ENCODE measurements at regions not wholly inside any gene's neighbourhood (a gene's known extent, or its start where the extent isn't known, plus 50 kb on each side); places are given as distances from the start of the nearest gene placed in this dataset.
"Not testable (repeated sequence)": the region's sequence is repeated elsewhere in the genome, so short reads cannot be mapped to it uniquely, and the experiment has no call there.

GRCh38 chr3:13139471-13140065 lies 66.3 kb upstream of the IQSEC1 start:
- no peak for DNase-seq

GRCh38 chr3:13138833-13139145 lies 65.6 kb upstream of the IQSEC1 start:
- no peak for DNase-seq

DNA sequence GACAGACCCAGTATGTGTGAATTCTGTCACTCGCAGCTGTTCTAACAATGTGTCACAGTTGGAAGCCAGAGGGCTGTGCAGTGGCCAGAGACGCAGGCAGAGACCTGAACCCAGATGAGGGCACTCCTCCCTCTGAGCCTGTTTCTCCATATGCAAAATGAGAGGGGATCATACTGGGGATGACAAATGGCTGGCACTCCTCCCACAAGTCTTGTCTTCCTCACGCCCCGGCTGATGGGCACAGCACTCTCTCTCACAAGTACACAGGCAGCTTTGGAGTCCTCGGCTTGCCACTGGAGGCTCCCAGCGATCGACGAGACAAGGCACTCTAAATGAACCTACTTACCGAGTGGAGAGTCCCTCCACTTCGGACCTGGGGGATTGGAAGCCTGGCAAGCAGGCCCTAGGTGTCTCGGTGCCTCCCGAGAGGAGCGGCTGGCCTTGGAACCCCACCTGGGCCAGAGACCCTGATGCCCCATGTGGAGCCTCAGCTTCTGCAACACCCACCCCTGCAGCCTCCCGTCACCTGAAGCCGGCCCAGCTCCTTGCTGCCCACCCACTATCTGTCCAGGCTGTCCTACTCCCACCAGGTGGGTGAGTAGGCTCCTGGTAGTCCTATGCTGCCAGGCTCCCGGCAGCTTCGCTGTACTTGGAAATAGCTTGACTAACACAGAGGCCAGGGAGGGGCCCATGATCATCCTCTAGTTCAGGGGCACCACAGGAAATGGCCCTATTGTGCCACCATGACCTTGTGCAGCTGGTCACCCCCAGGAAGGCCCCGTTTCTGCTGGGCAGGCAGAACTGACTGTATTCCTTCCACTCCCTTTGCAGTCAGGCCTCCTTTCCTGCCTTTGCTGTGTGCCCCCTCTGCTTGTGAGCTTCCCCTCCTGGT lies 65.0 kb upstream of the IQSEC1 start:
- DNase-seq, result no peak

GRCh38 chr3:13136848-13137247 lies 63.6 kb upstream of the IQSEC1 start:
- DNase-seq, result not testable (repeated sequence)

DNA sequence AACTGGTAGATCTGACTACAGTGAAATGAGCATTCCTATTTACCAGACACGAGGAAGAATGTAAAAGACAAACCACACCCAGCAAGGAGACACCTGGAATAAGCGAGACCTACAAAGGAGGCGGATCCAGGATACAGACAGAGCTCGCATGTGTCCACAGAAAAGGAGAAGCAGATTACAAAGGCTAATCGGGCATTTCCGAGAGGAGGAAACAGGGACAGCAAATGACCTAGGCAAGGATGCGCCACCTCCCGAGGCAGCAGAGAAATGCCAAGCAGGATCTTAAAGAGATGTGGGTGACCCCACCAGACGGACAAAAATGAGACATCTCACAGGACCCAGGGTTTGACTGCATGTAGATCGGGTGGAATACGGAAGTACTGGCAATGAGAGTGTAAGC lies 63.2 kb upstream of the IQSEC1 start:
- DNase-seq, result no peak

DNA sequence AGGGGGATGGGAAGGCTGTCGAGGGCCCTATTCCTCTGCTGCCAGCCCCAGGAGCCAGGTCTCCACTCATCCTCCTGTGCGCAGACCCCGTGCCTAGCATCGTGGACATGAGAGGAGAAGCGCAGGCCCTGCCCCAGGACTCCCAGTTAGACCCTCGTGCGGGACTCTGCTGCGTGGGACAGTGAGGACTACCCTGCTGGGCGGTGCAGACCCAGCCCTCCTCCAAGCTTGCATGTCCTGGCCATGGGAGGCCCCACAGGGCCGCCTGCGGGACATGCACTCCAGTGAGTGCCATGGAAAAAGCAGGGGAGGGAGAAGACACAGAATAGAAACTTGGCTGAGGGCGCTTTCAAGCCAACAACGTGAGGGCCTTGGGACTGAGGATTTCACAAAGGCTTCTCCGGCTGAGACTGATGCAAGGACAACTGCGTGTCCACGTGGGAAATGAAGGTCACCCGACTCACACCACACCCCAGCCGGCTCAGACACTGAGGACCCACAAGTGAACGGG lies 62.6 kb upstream of the IQSEC1 start:
- DNase-seq, result no peak

DNA sequence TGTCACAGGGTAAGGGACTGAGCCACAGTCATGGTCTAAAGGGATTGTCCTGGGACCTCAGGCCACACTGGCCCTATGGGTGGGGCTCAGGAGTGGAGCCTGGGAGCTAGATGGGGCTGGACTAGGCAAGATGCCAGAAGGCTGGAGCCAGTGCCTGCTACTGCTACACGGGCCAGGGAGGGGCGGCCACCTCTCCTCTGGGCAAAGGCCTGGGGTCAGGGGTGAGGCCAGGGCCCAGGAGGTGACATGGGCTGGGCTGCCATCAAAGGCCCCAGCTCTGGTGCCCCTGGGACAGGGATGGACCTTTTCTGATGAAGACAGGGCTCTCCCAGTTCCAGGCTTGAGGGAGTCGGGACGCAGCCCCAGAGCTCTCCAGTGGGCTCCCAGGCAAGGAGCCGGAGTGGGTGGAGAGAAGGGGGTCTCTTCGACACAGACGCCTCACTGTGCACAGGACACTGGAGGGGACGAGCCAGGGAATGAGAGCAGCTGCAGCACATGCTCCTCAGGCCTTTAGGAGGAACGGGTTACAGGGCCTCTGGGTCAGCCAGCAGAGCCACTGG lies 62.1 kb upstream of the IQSEC1 start:
- no peak for DNase-seq

DNA sequence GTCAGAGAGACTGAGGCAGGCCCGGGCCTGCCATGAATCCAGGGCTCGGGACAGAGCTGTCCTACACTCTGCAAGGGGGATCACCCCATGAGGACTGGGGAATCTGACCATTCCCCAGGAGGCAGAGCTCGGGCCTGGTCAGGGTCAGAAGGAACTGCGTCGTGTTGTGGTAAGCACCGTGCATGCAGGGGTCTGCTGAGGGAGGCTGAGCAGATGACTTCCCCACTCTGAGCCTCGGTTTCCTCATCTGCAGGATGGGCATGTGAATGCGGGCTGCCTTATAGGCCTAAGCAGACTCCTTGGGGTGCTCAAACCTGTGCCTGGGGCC lies 61.6 kb upstream of the IQSEC1 start:
- no peak for DNase-seq

DNA sequence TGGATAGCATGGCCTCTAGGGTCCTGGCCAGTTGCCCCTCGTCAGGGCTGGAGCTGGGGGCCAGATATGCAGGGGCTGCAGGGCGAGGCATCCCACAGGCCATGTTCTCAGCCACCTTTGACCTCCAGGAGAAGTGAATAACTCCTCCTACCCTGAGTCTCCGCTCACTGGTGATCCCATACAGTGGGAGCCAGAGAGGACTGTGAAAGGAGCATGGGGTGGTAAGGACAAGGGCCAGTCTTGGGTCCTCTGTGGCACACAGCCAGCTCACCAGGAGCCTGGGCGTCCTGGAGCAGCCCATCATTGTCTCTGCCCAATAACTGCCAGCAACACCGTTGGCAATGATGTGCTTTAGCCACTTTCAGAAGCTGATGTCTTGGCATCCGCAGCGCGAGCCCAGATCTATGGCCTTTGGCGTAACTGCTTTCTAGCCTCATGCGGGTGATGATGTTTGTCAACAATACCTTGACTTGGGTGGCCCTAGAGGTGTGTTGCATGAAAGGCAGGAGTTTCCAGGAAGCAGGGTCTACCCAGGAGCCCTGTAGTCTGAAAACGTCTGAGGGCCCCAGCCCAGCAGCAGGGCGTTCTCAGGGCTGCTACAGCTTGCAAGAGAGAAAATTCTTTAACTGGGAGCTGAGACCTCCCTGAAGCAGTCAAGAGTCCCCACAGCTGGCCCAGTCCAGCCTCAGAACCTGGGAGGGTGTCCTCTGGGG lies 61.1 kb upstream of the IQSEC1 start:
- DNase-seq, result no peak

GRCh38 chr3:13133471-13133981 lies 60.3 kb upstream of the IQSEC1 start:
- DNase-seq, result no peak

DNA sequence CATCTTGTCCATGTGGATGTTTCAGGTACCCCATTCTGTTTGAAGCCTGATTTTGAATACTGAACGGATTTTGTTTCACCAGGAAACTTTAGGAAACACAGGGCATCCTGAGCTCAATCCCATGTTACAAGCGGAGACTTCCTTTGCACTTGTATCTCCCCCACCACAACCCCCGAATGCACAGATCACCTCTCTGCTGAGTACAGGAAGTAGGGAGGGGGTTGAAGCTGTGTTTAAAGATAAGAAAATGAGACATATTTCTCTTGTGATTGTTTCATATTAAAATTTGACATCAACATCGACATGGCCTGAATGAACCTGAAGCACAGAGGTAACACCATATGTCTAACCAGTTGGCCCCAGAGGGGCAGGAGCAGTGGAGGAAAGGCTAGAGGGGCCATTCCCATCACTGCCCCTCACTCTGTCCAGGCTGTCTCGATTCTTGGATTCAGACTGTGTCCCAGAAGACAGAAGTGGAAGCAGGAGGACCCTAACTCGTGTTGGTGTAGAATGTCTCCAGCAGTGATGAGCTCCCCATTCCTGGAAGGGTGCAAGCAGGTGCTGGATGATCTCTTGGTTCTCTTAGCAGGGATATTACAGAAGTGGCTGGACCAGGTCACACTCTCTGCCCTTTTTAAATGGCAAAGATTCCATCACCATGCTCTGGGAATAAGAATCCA lies 59.6 kb upstream of the IQSEC1 start:
- no peak for DNase-seq

- DNase-seq, result no peak
Observed at GRCh38 chr3:13132281-13132680, 59.1 kb upstream of the IQSEC1 start.

DNA sequence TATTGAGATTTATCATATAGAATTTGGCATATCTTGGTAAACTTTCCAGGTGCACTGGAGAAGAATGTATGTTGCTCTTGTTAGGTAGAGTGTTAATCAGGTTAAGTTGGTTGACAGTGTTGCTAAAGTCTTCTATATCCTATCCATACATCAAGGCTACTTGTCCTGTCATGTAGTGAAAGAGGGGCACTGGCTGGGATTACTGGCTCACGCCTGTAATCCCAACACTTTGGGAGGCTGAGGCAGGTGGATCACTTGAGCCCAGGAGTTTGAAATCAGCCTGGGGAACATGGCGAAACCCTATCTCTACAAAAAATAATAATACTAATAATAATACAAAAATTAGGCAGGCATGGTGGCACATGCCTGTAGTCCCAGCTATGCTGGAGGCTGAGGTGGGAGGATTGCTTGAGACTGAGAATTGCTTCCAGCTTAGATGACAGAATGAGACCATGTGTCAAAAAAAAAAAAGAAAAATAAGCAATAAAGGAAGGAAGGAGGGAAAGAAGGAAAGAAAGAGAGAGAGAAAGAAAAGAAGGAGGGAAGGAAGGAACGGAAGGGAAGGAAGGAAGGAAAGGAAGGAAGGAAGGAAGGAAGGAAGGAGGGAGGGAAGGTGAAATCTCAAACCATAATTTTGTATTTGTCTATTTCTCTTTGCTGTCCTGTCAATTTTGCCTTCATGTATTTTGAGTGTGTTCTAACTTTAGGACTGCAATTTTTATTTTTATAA lies 57.4 kb upstream of the IQSEC1 start:
- no peak for DNase-seq

- no peak for DNase-seq
Observed at GRCh38 chr3:13125092-13126015, 52.1 kb upstream of the IQSEC1 start.

GRCh38 chr3:13124631-13125030 lies 51.4 kb upstream of the IQSEC1 start:
- no peak for DNase-seq

DNA sequence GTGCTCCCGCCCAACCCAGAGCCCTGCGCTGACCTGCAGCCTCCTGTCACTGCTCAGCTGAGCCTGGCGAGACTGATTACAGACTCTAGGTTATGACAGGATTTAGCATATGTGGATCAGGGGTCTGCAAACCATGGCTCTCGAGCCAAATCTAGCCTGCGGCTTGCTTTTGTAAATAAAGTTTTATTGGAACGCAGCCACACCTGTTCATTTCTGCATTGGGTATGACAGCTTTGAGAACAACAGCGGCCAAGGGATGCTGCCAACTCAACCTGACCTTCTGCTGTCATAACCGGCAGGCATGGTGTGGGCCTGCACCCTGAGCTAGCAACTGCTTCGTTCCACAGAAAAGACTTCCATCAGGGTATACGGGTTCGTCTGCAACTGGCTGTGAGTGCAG lies 50.5 kb upstream of the IQSEC1 start:
- no peak for DNase-seq

DNA sequence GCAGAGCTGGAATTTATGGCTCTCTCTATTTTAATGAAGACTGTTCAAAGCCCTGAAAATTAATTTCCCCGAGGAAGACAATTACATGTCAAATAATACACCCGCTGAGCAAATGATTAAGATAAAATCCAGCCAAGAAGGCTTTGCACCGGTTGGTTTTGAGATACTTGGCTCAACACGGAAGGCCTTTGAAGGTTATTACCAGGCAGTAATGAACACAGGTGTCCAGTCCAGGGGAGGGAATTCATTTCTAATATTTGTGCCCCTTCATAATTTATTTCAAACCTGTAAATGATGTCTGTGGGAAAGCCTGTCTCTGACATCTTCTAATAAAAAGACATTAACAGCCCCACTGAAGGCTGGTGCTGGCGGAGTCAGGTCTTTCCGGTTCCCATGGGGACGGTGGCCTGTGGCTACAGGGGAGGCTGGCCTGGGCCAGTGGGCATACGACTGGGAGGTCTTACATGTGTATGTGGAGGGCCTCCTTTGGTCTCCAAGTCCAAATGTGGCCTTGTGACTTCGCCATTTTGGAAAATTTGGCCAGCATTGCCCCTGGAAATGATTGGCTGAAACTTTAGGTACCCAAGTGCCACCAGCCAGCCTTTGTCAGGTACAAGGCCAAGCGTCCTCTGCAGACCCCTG lies 49.9 kb upstream of the IQSEC1 start:
- no peak for DNase-seq

Measured in nucleus accumbens (tissue), 56 donors.